Kidney epithelial cell (primary cell): ENCODE measurements at regions not wholly inside any gene's neighbourhood (a gene's known extent, or its start where the extent isn't known, plus 50 kb on each side); places are given as distances from the start of the nearest gene placed in this dataset.

ENCODE experiments used
- DNase-seq: peaks from one replicate; pipeline ENCODE4 v3.0.0-alpha.2; 2010; ENCODE audit warnings: low read depth
- H3K27me3 ChIP-seq: 2 replicates; pipeline ENCODE4 v1.6.0; 2011; ENCODE audit warnings: low read length; ENCODE audit not compliant: control insufficient read depth, insufficient read depth
- H3K36me3 ChIP-seq: 2 replicates; pipeline ENCODE4 v1.5.1; 2011; ENCODE audit warnings: low read length; ENCODE audit not compliant: control insufficient read depth, insufficient read depth
- H3K4me3 ChIP-seq: 2 replicates; pipeline ENCODE4 v1.5.1; 2011; ENCODE audit warnings: low read depth, mild to moderate bottlenecking, control low read depth, low read length
- CTCF ChIP-seq: IDR thresholded peaks from 2 replicates; pipeline ENCODE4 v1.5.1; 2011; ENCODE audit warnings: mild to moderate bottlenecking, moderate library complexity, low read length, control low read depth, inconsistent platforms; ENCODE audit not compliant: insufficient read depth, poor library complexity, severe bottlenecking

- Histone ChIP-seq H3K27me3 (no peaks in the 10 kb centered on the region), H3K4me3 (no peak overlapping the region), H3K36me3 (no peaks in the 10 kb centered on the region)
- DNase-seq = no peak
- TF ChIP-seq CTCF = no peak
Measured at GRCh38 chr11:130692220-130692619, 224.1 kb downstream of the SNX19 start.

GRCh38 chr11:130693543-130693942 lies 222.7 kb downstream of the SNX19 start:
- no peak for TF ChIP-seq CTCF
- Histone ChIP-seq H3K4me3 (no peak overlapping the region), H3K36me3 (no peaks in the 10 kb centered on the region), H3K27me3 (no peaks in the 10 kb centered on the region)
- DNase-seq = no peak

GRCh38 chr11:130694488-130695045 lies 221.7 kb downstream of the SNX19 start:
- Histone ChIP-seq H3K27me3 (no peaks in the 10 kb centered on the region), H3K4me3 (no peak overlapping the region), H3K36me3 (no peaks in the 10 kb centered on the region)
- DNase-seq = no peak
- TF ChIP-seq CTCF = no peak

GRCh38 chr11:130698174-130698573 lies 218.1 kb downstream of the SNX19 start:
- H3K4me3 ChIP-seq = no peak overlapping the region
- H3K36me3 ChIP-seq = no peaks in the 10 kb centered on the region
- no peak for TF ChIP-seq CTCF
- DNase-seq = no peak
- no peaks in the 10 kb centered on the region for H3K27me3 ChIP-seq

GRCh38 chr11:130699561-130699960 lies 216.7 kb downstream of the SNX19 start:
- H3K4me3 ChIP-seq = no peak overlapping the region
- no peaks in the 10 kb centered on the region for H3K36me3 ChIP-seq
- H3K27me3 ChIP-seq = no peaks in the 10 kb centered on the region

More at GRCh38 chr11:130699561-130699960, 216.7 kb downstream of the SNX19 start:
- no peak for TF ChIP-seq CTCF
- no peak for DNase-seq
